Immature natural killer cell (primary cell): ENCODE measurements at regions not wholly inside any gene's neighbourhood (a gene's known extent, or its start where the extent isn't known, plus 50 kb on each side); places are given as distances from the start of the nearest gene placed in this dataset.

Experiments
- DNase-seq, 3 donors: peaks; one replicate each; pipeline ENCODE4 v3.0.0; 2022; ENCODE audit warnings: mixed read lengths in 1 of 3
- H3K27ac Mint-ChIP-seq, 6 donors: one replicate each; pipeline ENCODE4 v1.8.0; 2020; ENCODE audit warnings: mixed read lengths in 6 of 6, mild to moderate bottlenecking in 5 of 6, inconsistent platforms in 4 of 6, moderate library complexity in 3 of 6
- H3K27me3 Mint-ChIP-seq, 3 donors: one replicate each; pipeline ENCODE4 v1.8.0; 2020 to 2021; ENCODE audit warnings: low read depth in 3 of 3, mild to moderate bottlenecking in 3 of 3, mixed read lengths in 3 of 3, moderate library complexity in 3 of 3, inconsistent platforms in 1 of 3
- H3K36me3 Mint-ChIP-seq, 3 donors: one replicate each; pipeline ENCODE4 v1.8.0; 2020; ENCODE audit warnings: mixed read lengths in 3 of 3, inconsistent platforms in 2 of 3, mild to moderate bottlenecking in 2 of 3
- H3K4me1 Mint-ChIP-seq, 2 donors: one replicate each; pipeline ENCODE4 v1.8.0; 2020; ENCODE audit warnings: inconsistent platforms in 2 of 2, mild to moderate bottlenecking in 2 of 2, mixed read lengths in 2 of 2, moderate library complexity in 1 of 2
- H3K4me3 Mint-ChIP-seq, 5 donors: one replicate each; pipeline ENCODE4 v1.8.0; 2020; ENCODE audit warnings: mild to moderate bottlenecking in 5 of 5, mixed read lengths in 5 of 5, inconsistent platforms in 3 of 5, moderate library complexity in 3 of 5
- H3K9me3 Mint-ChIP-seq, 6 donors: one replicate each; pipeline ENCODE4 v1.8.0; 2020; ENCODE audit warnings: mild to moderate bottlenecking in 6 of 6, mixed read lengths in 6 of 6, inconsistent platforms in 4 of 6, moderate library complexity in 3 of 6

DNA sequence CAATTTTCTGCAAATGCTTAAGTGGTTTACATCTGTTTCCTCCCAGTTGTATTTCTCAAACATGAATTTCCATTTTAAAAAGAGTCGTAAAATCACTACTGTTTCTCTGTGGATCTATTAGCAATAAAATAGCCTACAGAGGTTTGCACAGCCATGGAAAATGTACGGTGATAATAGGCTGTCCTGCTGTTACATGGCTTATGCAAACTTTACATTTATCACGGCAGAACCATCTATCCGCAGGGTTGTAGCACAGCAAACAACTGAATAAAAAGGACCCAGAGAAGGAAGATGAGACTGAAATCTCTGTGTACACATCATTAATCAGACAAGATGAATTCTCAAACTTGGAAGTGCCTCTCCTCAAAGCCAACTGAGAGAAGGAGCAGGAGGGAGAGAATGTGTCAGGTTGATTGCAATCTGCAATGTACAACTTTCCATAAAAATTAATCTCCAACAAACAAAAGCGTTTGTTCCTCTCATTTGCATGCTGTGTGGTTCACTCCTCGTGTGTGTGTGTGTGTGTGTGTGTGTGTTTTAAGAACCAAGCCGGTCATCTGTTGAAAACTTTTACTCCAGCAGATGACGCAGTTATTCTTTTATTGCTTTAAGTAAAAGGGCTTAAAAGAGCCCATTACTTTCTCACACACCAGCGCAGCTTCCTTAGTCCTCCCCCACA, 279.3 kb downstream of the SKAP2 start:
- Mint-ChIP-seq H3K27ac (no peak overlapping the region), H3K9me3 (no peaks in the 10 kb centered on the region), H3K36me3 (no peaks in the 10 kb centered on the region), H3K4me1 (no peaks in the 10 kb centered on the region), H3K27me3 (peaks cover 0 to 9% (median 3%) of the 10 kb centered on the region in 3 donors), H3K4me3 (no peak overlapping the region)
- no peak for DNase-seq

DNA sequence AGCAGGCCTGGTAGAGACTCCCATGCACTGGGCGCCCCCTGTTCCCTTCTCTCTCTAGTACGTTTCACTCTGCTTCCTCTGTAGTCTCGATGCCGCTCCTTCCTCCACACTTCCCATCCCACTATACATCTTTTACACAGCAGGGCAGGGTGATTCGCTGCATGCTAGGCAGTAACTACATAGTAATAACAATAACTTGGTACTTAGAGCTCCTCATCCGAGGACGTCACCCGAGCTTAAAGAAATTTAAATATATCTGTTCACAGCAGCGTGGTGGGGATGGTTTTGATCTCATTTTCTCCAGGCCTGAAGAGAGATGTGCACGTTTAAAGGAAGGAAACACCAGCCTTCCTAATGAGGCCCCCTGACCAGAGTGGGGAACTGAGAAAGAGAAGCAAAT, 276.9 kb downstream of the SKAP2 start:
- no peak for DNase-seq
- no peaks in the 10 kb centered on the region for H3K9me3 Mint-ChIP-seq
- no peak overlapping the region for H3K4me3 Mint-ChIP-seq
- H3K36me3 Mint-ChIP-seq: no peaks in the 10 kb centered on the region
- no peaks in the 10 kb centered on the region for H3K4me1 Mint-ChIP-seq
- H3K27ac Mint-ChIP-seq: no peak overlapping the region
- H3K27me3 Mint-ChIP-seq: peaks cover 0 to 9% (median 3%) of the 10 kb centered on the region in 3 donors

DNA sequence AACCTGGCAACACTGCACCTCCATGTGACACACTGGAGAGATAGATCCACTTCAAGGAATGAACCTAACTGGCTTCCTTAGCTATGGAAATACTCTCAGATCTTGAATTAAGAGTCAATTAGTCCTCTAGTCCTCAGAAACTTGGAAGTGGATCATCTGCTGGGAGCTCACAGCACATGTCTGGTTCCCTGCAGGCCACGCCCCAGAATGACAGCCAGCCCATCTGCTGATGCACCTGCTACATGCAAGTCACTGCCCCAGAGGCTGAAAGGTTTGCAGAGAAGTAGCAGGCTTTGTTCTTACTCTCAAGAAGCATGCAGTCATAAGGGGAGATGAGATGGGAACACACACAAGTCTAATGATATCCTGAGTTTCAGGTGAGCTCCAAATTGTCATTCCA, 275.9 kb downstream of the SKAP2 start:
- Mint-ChIP-seq H3K27ac (no peak overlapping the region), H3K27me3 (peaks cover 0 to 9% (median 3%) of the 10 kb centered on the region in 3 donors), H3K9me3 (no peaks in the 10 kb centered on the region), H3K4me1 (no peaks in the 10 kb centered on the region), H3K36me3 (no peaks in the 10 kb centered on the region), H3K4me3 (no peak overlapping the region)
- DNase-seq: no peak

DNA sequence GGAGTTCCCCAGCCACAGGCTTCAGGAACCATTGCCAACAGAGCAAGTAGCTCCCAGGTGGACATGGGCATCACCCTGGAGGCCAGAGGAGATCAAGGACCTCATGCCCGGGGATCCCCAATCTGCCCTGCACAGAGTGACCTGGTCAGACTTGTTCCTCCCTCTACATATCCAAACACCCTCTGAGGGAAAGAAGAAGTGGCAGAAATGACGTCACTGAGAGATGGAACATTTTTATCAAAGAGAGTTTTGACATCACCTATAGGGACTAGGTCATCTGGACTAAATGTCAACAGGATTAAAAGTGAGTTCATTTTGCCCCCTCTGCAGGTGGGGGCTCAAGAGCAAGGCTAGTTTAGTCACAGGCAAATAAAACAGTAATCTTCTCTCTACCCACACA, 273.7 kb downstream of the SKAP2 start:
- no peak overlapping the region for H3K4me3 Mint-ChIP-seq

DNA sequence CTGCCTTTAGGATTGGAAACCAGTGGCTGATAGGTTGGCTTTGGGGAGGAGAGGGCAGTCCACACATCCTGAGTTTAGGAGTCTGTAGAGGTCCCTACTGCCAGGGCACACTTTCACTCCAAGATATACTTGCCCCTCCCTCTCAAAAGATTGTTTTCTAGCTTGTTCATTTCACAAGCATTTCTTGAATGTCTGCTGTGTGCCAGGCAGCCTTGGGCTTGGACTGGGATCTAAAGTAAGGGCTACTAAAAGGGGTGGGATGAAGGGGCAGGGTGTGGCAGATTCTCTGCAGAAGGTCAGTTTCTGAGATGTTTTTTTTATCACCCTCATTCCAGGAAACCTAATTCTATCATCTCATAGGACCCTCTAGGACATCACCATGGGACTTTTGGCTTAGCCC, 272.4 kb downstream of the SKAP2 start:
- Mint-ChIP-seq H3K9me3 (no peaks in the 10 kb centered on the region), H3K4me3 (no peak overlapping the region), H3K27ac (no peak overlapping the region), H3K27me3 (peaks cover 0 to 5% (median 1%) of the 10 kb centered on the region in 3 donors), H3K4me1 (no peaks in the 10 kb centered on the region), H3K36me3 (no peaks in the 10 kb centered on the region)
- DNase-seq: no peak

More for the DNA sequence above, 273.7 kb downstream of the SKAP2 start:
- Mint-ChIP-seq H3K36me3 (no peaks in the 10 kb centered on the region), H3K27me3 (peaks cover 0 to 9% (median 3%) of the 10 kb centered on the region in 3 donors), H3K4me1 (no peaks in the 10 kb centered on the region), H3K9me3 (no peaks in the 10 kb centered on the region), H3K27ac (no peak overlapping the region)
- DNase-seq: no peak

DNA sequence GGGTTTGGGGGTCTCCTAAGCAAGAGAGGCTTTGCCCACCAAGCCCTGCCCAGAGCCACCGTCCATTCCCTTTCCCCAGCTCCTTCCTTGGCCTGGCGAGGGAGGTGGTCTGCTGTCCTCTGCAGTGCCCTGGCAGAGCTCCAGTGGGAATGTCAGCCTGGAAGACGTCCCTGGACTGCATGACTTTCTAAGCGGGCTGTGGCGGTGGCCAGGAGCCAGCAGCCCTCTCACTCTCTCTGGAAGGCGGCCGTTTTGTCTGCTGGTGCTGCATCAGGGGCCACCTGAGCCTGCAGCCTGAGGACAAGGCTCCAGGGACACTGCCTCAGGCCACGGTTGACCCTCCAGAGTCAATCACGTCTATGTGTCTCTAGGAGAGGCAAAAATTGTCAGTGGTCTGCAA, 271.0 kb downstream of the SKAP2 start:
- Mint-ChIP-seq H3K4me1 (no peaks in the 10 kb centered on the region), H3K27me3 (peaks cover 0 to under 1% (median 0%) of the 10 kb centered on the region in 3 donors)

DNA sequence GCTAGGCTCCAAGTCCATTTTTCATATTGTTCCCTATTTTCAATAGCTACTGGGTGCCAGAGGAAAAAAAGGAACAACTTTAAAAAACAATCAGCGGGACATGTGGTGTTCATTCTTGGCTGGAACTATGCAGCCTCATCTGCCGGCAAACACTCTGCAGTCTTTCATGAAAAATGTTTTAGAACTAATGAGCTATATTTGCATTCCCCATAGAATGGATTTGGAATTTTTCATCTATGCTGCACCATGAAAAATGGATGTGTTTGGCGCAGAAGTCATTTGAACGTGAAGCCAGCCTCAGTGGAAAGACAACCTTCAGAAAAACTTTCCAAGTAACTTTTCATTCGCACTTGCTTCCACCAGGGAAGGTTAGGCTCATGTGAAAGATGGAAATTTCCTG, 270.5 kb downstream of the SKAP2 start:
- no peak for DNase-seq
- H3K36me3 Mint-ChIP-seq: peaks cover 0 to 9% (median 4%) of the 10 kb centered on the region in 3 donors
- H3K4me3 Mint-ChIP-seq: no peak overlapping the region
- no peaks in the 10 kb centered on the region for H3K4me1 Mint-ChIP-seq
- H3K27me3 Mint-ChIP-seq: no peaks in the 10 kb centered on the region
- H3K9me3 Mint-ChIP-seq: no peaks in the 10 kb centered on the region
- H3K27ac Mint-ChIP-seq: no peak overlapping the region

More for the DNA sequence above, 271.0 kb downstream of the SKAP2 start:
- H3K36me3 Mint-ChIP-seq: peaks cover 0 to 4% (median 4%) of the 10 kb centered on the region in 3 donors
- no peak overlapping the region for H3K27ac Mint-ChIP-seq
- no peak overlapping the region for H3K4me3 Mint-ChIP-seq
- no peaks in the 10 kb centered on the region for H3K9me3 Mint-ChIP-seq
- no peak for DNase-seq

DNA sequence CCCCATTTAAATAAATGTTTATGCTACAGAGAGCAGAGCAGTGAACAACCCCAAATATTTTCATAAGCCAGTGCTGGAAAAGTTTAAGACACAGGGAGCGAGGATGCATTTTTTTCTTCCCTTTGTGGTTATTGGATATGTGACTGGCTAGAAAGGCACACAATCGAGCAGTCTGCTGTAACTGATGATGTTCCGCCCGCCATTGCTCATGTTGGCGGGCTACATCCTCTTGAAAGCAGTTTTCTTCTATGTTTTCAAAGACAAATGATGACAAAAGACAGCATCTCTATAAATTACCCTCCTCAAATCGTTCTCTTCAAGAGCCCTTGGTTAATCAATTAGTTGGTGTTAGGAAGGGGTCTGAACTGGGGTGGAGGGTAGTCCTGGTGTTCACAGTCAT, 269.8 kb downstream of the SKAP2 start:
- Mint-ChIP-seq H3K9me3 (no peaks in the 10 kb centered on the region), H3K36me3 (peaks cover 0 to 9% (median 4%) of the 10 kb centered on the region in 3 donors), H3K4me3 (no peak overlapping the region), H3K27me3 (no peaks in the 10 kb centered on the region), H3K4me1 (no peaks in the 10 kb centered on the region), H3K27ac (no peak overlapping the region)
- no peak for DNase-seq

DNA sequence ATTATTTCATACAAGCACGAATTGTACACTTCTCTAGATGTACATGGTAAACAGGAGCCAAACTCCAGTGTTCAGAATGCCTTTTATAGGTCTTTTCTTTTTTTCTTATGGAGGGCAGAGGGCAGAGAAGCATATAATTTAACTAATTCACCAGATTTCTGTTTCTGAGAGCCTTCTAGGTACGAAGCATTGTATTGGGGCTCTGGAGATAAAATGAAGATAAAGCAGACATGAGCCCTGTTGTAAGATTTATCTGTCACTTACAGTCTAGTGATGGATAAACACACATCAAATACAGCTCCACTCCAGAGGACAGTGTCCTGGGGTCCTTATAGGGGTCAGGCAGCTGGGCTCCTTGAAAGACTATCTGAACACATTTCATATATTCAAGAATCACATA, 265.5 kb downstream of the SKAP2 start:
- H3K27ac Mint-ChIP-seq: no peak overlapping the region

DNA sequence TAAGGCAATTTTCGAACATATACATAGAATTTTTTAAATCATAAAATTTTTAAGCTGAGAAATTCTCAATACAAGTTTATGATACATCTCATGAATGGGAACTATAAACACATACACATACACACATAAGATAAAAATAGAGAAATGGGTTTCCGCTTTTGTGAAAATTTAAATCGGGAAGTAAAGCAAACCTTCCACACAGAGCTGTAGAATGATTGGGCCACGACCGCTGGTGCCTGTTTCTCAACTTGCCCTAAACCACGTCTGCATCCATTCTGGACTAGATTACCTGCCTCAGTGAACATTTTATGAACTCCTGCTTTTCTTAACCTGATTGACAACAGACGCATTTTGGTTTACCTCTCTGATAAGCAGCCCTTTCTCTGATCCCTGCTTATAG, 264.4 kb downstream of the SKAP2 start:
- no peak overlapping the region for H3K4me3 Mint-ChIP-seq
- H3K27ac Mint-ChIP-seq: no peak overlapping the region
- no peaks in the 10 kb centered on the region for H3K4me1 Mint-ChIP-seq
- peaks cover 0 to 2% (median 0%) of the 10 kb centered on the region in 6 donors for H3K9me3 Mint-ChIP-seq
- no peaks in the 10 kb centered on the region for H3K27me3 Mint-ChIP-seq
- no peak for DNase-seq
- H3K36me3 Mint-ChIP-seq: peaks cover 0 to 9% (median 4%) of the 10 kb centered on the region in 3 donors

More for the DNA sequence above, 265.5 kb downstream of the SKAP2 start:
- Mint-ChIP-seq H3K36me3 (peaks cover 0 to 9% (median 4%) of the 10 kb centered on the region in 3 donors), H3K9me3 (peaks cover 0 to 2% (median 0%) of the 10 kb centered on the region in 6 donors), H3K4me1 (no peaks in the 10 kb centered on the region), H3K4me3 (no peak overlapping the region), H3K27me3 (no peaks in the 10 kb centered on the region)
- no peak for DNase-seq

DNA sequence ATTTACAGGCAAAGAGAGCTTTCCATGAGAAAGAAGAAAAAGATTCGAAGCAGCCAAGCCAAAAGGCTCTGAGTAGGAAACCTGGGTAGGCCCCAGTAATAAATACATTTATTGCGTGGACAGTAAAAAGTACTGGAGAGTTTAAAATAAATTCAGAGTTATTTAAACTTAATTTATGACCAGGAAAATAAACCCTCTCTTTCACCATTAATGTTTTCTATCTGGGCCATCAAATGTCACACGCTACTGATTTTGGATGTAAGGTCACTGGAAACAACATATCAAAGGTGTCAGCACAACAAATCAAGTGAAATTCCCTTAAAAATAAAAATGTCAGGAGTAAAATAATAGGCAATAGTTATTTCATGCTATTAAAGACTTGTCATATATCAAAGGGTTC, 264.0 kb downstream of the SKAP2 start:
- Mint-ChIP-seq H3K9me3 (peaks cover 0 to 2% (median 0%) of the 10 kb centered on the region in 6 donors), H3K4me3 (no peak overlapping the region), H3K4me1 (no peaks in the 10 kb centered on the region), H3K27me3 (peaks cover 0 to 1% (median 0%) of the 10 kb centered on the region in 3 donors), H3K27ac (no peak overlapping the region), H3K36me3 (peaks cover 0 to 9% (median 4%) of the 10 kb centered on the region in 3 donors)
- no peak for DNase-seq

DNA sequence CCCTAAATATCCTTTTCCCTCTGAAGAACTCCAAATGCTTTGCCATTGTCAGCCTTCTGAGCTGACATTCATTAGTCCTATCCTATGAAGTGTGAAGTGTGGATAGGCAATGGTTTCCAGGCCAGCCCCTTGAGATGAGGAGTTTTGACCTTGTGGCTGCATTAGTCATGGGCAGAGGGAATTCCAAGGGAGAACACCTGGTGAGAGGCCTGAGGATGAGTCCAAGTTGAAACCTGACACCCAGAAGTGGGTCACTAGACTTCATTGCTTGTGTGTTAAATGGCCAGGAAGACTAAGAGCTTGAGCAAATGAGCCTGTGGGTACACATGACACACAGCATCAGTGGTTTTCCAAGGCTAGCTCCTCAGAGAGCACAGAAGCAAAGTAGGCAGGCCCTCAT, 260.8 kb downstream of the SKAP2 start:
- Mint-ChIP-seq H3K27me3 (peaks cover 0 to 5% (median 0%) of the 10 kb centered on the region in 3 donors), H3K9me3 (peaks cover 0 to 2% (median 0%) of the 10 kb centered on the region in 6 donors), H3K4me3 (no peak overlapping the region), H3K36me3 (peaks cover 0 to 2% (median 0%) of the 10 kb centered on the region in 3 donors), H3K4me1 (no peaks in the 10 kb centered on the region), H3K27ac (no peak overlapping the region)
- DNase-seq: no peak

DNA sequence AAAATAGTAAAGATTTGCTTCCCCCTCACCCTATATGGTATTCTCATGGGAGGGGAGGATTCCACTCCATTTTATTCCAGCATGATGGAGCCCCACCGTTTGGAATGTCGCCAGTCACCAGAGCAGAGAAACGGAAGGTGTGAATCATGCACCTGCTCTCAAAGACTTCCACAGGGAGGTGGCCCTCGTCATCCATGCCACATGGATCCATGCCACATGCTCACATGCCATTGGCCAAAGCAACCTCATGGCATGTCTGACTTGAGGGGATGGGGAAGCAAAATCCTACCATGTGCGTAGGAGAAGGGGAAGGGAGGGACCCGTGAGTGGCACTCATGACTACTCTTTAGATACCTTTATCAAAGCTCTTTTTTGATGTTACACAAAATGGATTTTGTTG, 256.0 kb downstream of the SKAP2 start:
- peaks cover 7% of the 10 kb centered on the region in 3 donors for H3K36me3 Mint-ChIP-seq
- H3K27me3 Mint-ChIP-seq: peaks cover 0 to 5% (median 0%) of the 10 kb centered on the region in 3 donors
- H3K4me1 Mint-ChIP-seq: no peaks in the 10 kb centered on the region
- H3K27ac Mint-ChIP-seq: no peak overlapping the region
- H3K9me3 Mint-ChIP-seq: no peaks in the 10 kb centered on the region
- H3K4me3 Mint-ChIP-seq: no peak overlapping the region
- no peak for DNase-seq

DNA sequence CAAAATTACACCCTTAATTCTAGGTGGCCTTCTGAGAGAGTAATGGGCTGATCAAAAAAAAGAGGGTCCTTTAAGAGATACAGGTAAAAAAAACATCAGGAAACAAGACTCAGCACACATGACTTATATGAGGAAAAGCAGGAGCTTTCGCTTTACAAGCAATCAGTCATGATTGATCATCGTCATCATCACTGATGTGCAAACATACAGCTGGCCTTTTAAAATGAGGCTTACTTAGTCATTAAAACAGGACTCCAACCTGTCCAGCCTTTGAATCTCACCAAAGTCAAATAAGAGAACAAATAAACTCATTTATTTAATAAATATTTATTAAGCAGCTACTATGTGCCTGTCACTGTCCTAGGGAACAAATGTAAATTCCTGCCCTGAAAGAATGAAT, 255.3 kb downstream of the SKAP2 start:
- Mint-ChIP-seq H3K4me1 (no peaks in the 10 kb centered on the region), H3K36me3 (peaks cover 7 to 8% (median 7%) of the 10 kb centered on the region in 3 donors), H3K27ac (no peak overlapping the region), H3K9me3 (no peaks in the 10 kb centered on the region), H3K4me3 (no peak overlapping the region), H3K27me3 (peaks cover 0 to 5% (median 1%) of the 10 kb centered on the region in 3 donors)
- DNase-seq: no peak

DNA sequence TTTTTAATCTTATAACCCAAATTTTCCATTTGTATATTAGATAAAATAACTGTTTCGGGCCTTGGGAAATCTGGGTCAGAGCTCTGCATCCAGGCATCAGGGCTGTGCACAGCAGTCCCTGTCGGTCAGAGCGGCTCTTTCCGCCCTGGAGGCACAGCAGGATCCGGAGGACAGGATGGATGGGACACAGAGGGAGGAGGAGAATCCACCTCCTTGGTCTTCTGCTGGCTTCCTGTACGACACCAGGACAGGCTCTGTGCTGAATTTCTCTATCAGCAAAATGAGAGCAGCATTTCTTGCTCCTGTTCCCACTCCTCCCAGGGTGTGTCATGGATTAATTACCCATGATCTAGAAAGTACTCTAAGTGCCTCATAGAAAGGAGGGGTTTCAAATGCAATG, 254.9 kb downstream of the SKAP2 start:
- Mint-ChIP-seq H3K36me3 (peaks cover 7 to 8% (median 7%) of the 10 kb centered on the region in 3 donors), H3K9me3 (no peaks in the 10 kb centered on the region), H3K4me1 (no peaks in the 10 kb centered on the region), H3K27ac (no peak overlapping the region), H3K4me3 (no peak overlapping the region), H3K27me3 (peaks cover 0 to 5% (median 1%) of the 10 kb centered on the region in 3 donors)
- no peak for DNase-seq
